OCI-LY3 (cell line): ENCODE measurements at regions not wholly inside any gene's neighbourhood (a gene's known extent, or its start where the extent isn't known, plus 50 kb on each side); places are given as distances from the start of the nearest gene placed in this dataset.

ENCODE experiments used
- EZH2phosphoT487 ChIP-seq: fragments of 200-600 bp; shearing (Covaris generic); IDR thresholded peaks from 2 replicates; pipeline ENCODE4 v1.6.1; 2018; ENCODE audit warnings: antibody characterized with exemption, mixed run types, low read depth
- TF ChIP-seq, protein P1 (sequence below): fragments of 200-600, 300-600 bp; sonication (generic); IDR thresholded peaks from 2 replicates; pipeline ENCODE4 v1.5.1; 2014; ENCODE audit warnings: antibody characterized with exemption, low read length, low read depth

DNA sequence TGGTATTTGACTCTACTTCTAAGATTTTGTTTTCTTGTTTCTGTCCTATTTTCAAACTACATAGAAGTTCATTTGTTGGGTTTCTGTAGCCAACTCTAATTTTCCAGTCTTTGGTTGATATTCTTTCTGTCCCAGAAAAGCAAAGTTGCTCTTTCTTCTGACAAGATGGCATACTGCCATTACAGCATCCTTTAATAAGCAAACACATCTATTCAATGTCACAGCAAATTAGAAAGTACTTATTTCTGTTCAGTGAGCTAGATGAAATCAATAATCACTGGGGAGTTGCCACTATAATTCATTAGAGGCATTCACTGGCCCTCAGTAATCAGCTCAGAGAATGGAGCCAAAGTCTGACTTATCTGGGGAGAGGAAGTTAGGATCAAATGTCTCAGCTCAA, 1258.0 kb upstream of the IGFBP7 start:
- TF ChIP-seq, protein P1, sequence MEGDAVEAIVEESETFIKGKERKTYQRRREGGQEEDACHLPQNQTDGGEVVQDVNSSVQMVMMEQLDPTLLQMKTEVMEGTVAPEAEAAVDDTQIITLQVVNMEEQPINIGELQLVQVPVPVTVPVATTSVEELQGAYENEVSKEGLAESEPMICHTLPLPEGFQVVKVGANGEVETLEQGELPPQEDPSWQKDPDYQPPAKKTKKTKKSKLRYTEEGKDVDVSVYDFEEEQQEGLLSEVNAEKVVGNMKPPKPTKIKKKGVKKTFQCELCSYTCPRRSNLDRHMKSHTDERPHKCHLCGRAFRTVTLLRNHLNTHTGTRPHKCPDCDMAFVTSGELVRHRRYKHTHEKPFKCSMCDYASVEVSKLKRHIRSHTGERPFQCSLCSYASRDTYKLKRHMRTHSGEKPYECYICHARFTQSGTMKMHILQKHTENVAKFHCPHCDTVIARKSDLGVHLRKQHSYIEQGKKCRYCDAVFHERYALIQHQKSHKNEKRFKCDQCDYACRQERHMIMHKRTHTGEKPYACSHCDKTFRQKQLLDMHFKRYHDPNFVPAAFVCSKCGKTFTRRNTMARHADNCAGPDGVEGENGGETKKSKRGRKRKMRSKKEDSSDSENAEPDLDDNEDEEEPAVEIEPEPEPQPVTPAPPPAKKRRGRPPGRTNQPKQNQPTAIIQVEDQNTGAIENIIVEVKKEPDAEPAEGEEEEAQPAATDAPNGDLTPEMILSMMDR, result no peak
- no peak for TF ChIP-seq EZH2phosphoT487
